ENCODE measurements at regions not wholly inside any gene's neighbourhood (a gene's known extent, or its start where the extent isn't known, plus 50 kb on each side); places are given as distances from the start of the nearest gene placed in this dataset.

DNA sequence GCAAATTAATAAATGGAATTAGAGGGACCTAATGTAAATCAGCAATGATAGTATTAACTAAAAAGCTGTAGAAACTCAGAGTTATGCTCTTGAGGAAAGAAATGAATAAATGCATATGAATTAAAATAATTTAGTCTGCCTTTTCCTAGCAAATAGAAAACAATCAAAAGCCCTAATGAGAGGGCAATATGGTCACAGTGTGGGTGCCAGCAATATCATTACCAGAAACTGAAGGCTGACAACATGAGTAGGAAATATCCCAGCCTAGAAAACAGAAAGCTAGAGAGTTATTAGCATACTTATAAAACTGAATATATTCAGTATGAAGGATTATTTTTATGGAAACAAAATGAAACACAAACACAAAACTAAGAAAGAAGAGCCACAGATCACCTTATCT lies 987.5 kb upstream of the SEL1L start:
- TF ChIP-seq POLR2AphosphoS5 (IDR thresholded peaks at IDR 0.05; ENCODE audit: low read depth, low read length) (no peak), POLR2A (IDR thresholded peaks at IDR 0.05; ENCODE audit: low read depth, low read length) (no peak), TAF1 (IDR thresholded peaks at IDR 0.05; ENCODE audit: borderline replicate concordance, low read depth, low read length) (no peak)
